ENCODE measurements at regions not wholly inside any gene's neighbourhood (a gene's known extent, or its start where the extent isn't known, plus 50 kb on each side); places are given as distances from the start of the nearest gene placed in this dataset.
A peak's percentile ranks its signal among the peaks of the same experiment; 100 is the strongest.

- TF ChIP-seq CTCF (IDR thresholded peaks at IDR 0.05) (peak in 1 of 7 experiments; percentile 10), POLR2A (IDR thresholded peaks at IDR 0.05) (no peak)
Observed at GRCh38 chr4:115234405-115235093, 121.1 kb upstream of the NDST4 start.
